KMS-11 (cell line): ENCODE measurements at regions not wholly inside any gene's neighbourhood (a gene's known extent, or its start where the extent isn't known, plus 50 kb on each side); places are given as distances from the start of the nearest gene placed in this dataset.

Experiments used
- H2AFZ ChIP-seq: fragments of 200-600 bp; sonication (generic); 2 replicates; pipeline ENCODE4 v1.6.1; 2016; ENCODE audit warnings: antibody characterized with exemption, mixed run types, low read depth
- H3K27ac ChIP-seq: fragments of 200-600 bp; sonication (generic); 2 replicates; pipeline ENCODE4 v1.6.1; 2016; ENCODE audit warnings: mild to moderate bottlenecking, mixed run types
- H3K27me3 ChIP-seq: fragments of 200-600 bp; sonication (generic); 2 replicates; pipeline ENCODE4 v1.6.1; 2017; ENCODE audit warnings: mild to moderate bottlenecking, low read depth, mixed run types, moderate library complexity; ENCODE audit not compliant: insufficient read depth
- H3K36me3 ChIP-seq: fragments of 200-600 bp; sonication (generic); 2 replicates; pipeline ENCODE4 v1.6.1; 2017; ENCODE audit warnings: mild to moderate bottlenecking, mixed run types; ENCODE audit not compliant: insufficient read depth
- H3K4me1 ChIP-seq: fragments of 200-600 bp; sonication (generic); 2 replicates; pipeline ENCODE4 v1.6.1; 2016; ENCODE audit warnings: mild to moderate bottlenecking, low read depth, mixed run types; ENCODE audit not compliant: poor library complexity, severe bottlenecking
- H3K4me2 ChIP-seq: fragments of 200-600 bp; sonication (generic); 2 replicates; pipeline ENCODE4 v1.7.0; 2016; ENCODE audit warnings: mild to moderate bottlenecking, mixed run types
- H3K4me3 ChIP-seq: fragments of 200-600 bp; sonication (generic); IDR thresholded peaks from 2 replicates; pipeline ENCODE4 v1.6.1; 2017; ENCODE audit warnings: low read depth, low read length, mixed read lengths; ENCODE audit not compliant: insufficient read depth
- H3K79me2 ChIP-seq: fragments of 200-600 bp; sonication (generic); 2 replicates; pipeline ENCODE4 v1.6.1; 2016; ENCODE audit warnings: low read depth, mixed run types; ENCODE audit not compliant: insufficient read depth
- H3K9ac ChIP-seq: fragments of 200-600 bp; sonication (generic); 2 replicates; pipeline ENCODE4 v1.6.1; 2016; ENCODE audit warnings: mild to moderate bottlenecking, mixed run types
- H4K20me1 ChIP-seq: fragments of 200-600 bp; sonication (generic); 2 replicates; pipeline ENCODE4 v1.6.1; 2016; ENCODE audit warnings: mild to moderate bottlenecking, mixed run types; ENCODE audit not compliant: insufficient read depth
- TF ChIP-seq, protein P1 (sequence below): fragments of 200-600 bp; sonication (generic); conservative IDR thresholded peaks from 2 replicates; pipeline ENCODE4 v1.6.1; 2017; ENCODE audit warnings: low read depth, mild to moderate bottlenecking, antibody characterized with exemption, low read length, moderate library complexity, mixed read lengths

DNA sequence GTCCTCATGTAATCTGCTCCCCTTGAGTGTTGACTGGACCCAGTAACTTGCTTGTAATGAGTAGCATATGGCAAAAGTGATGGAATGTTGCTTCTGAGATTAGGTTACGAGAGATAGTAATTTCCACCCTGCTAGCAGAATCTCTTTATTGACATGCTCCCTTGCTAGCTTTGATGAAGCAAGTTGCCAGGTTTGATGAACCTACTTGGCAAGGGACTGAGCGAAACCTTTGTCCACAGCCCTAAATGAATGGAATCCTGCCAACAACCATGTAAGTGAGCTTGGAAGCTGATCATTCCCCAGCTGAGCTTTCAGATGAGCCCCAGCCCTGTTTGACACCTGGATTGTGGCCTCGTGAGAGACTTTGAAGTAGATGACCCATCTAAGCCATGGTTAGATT is 120.8 kb upstream of the PLXNC1 start:
- H3K27me3 ChIP-seq = no peaks in the 10 kb centered on the region
- H3K27ac ChIP-seq = no peak overlapping the region
- H3K4me1 ChIP-seq = no peaks in the 10 kb centered on the region
- H3K4me2 ChIP-seq = no peak overlapping the region
- TF ChIP-seq, protein P1, sequence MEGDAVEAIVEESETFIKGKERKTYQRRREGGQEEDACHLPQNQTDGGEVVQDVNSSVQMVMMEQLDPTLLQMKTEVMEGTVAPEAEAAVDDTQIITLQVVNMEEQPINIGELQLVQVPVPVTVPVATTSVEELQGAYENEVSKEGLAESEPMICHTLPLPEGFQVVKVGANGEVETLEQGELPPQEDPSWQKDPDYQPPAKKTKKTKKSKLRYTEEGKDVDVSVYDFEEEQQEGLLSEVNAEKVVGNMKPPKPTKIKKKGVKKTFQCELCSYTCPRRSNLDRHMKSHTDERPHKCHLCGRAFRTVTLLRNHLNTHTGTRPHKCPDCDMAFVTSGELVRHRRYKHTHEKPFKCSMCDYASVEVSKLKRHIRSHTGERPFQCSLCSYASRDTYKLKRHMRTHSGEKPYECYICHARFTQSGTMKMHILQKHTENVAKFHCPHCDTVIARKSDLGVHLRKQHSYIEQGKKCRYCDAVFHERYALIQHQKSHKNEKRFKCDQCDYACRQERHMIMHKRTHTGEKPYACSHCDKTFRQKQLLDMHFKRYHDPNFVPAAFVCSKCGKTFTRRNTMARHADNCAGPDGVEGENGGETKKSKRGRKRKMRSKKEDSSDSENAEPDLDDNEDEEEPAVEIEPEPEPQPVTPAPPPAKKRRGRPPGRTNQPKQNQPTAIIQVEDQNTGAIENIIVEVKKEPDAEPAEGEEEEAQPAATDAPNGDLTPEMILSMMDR = no peak
- H3K9ac ChIP-seq = no peak overlapping the region
- no peaks in the 10 kb centered on the region for H3K36me3 ChIP-seq
- no peaks in the 10 kb centered on the region for H4K20me1 ChIP-seq
- no peak overlapping the region for H2AFZ ChIP-seq
- no peaks in the 10 kb centered on the region for H3K79me2 ChIP-seq
- no peak overlapping the region for H3K4me3 ChIP-seq

DNA sequence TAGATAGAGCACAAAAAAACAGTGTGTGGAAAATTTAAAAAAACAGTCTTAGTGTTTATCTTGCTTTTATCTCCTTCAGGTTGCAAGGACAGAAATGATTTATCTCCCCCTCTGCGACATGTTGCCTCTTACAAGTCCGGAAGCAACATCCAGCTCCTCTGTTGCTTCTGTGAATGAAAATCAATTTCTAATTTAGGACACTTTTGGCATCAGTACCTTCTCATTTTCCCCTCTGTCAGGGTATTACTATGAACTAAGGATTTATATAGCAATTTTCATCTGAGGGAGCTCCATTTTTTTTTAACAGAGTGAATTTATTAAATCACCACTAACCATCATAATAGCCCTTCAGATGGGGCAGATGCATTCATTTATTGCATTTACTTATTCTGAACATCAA is 116.6 kb upstream of the PLXNC1 start:
- TF ChIP-seq, protein P1 = no peak
- Histone ChIP-seq H3K79me2 (no peaks in the 10 kb centered on the region), H3K27ac (no peak overlapping the region)

DNA sequence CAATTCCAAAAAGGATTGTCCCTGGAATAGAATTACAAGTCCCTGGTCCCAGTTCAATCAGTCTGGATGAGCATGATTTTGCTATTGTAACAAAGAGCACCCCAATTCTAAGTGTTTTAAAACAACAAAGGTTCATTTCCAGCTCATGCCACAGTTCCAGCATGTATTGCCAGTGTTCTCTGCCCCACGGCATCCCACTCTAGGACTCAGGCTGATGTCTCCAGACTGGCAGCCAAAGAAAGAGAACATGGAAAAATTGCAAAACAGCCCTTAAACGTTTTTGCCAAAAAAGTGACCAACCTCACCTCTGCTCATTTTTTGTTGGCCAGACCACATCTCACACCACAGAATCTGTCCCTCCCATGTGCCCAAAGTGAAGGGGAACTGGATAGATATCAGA is 116.0 kb upstream of the PLXNC1 start:
- Histone ChIP-seq H3K9ac (no peak overlapping the region), H3K4me2 (no peak overlapping the region), H4K20me1 (no peaks in the 10 kb centered on the region), H3K79me2 (no peaks in the 10 kb centered on the region), H2AFZ (no peak overlapping the region), H3K27me3 (no peaks in the 10 kb centered on the region), H3K4me1 (no peaks in the 10 kb centered on the region), H3K4me3 (no peak overlapping the region), H3K27ac (no peak overlapping the region), H3K36me3 (no peaks in the 10 kb centered on the region)
- TF ChIP-seq, protein P1 = no peak

More for the DNA sequence above, 116.6 kb upstream of the PLXNC1 start:
- Histone ChIP-seq H3K36me3 (no peaks in the 10 kb centered on the region), H2AFZ (no peak overlapping the region), H3K27me3 (no peaks in the 10 kb centered on the region), H3K4me2 (no peak overlapping the region), H4K20me1 (no peaks in the 10 kb centered on the region), H3K4me3 (no peak overlapping the region), H3K4me1 (no peaks in the 10 kb centered on the region), H3K9ac (no peak overlapping the region)

DNA sequence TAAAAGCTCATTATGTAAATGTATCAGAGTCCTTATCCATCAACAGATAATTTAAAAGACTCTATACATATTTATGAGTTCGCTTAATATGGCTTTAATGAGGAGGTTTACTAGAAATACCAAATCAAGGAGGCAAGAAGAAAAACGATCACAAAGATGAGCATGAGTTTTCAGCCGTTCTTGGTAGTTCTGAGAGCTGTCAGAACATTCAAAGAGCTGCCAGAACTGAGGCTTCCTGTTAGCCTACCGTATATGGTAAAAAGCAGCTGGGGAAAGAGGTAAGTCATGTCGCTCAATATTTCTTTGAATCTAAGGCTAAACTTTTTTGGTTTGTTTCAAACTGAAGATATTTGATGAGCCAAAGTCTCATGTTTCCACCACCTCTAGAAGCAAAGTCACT is 115.3 kb upstream of the PLXNC1 start:
- TF ChIP-seq, protein P1 = no peak
- Histone ChIP-seq H3K27ac (no peak overlapping the region), H3K4me3 (no peak overlapping the region), H3K4me1 (no peaks in the 10 kb centered on the region), H3K36me3 (no peaks in the 10 kb centered on the region), H3K9ac (no peak overlapping the region), H2AFZ (no peak overlapping the region), H4K20me1 (no peaks in the 10 kb centered on the region), H3K79me2 (no peaks in the 10 kb centered on the region), H3K4me2 (no peak overlapping the region), H3K27me3 (no peaks in the 10 kb centered on the region)
